ENCODE measurements at regions not wholly inside any gene's neighbourhood (a gene's known extent, or its start where the extent isn't known, plus 50 kb on each side); places are given as distances from the start of the nearest gene placed in this dataset.

GRCh38 chr3:102753901-102754300, 319.1 kb downstream of the ZPLD1 start:
- DNase-seq, result no peak

DNA sequence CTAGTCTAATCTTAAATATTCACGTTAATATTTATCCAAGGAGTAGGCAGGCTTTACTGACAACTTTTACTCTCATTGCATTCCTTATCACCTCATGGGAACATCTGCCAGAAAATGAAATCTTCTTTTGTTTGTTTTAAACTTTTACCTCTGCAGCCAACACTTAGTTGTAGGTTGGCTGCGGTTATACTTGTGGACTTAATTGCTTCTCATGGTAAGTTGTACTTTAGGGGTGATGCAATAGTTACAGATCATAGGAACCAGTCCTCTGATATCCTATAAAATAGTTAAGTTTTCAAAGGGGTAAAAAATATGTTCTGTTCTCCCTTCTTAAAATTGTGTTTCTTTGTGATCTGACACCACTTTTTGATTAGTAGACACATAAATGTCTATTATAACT, 321.9 kb downstream of the ZPLD1 start:
- DNase-seq, result no peak

GRCh38 chr3:102757950-102758349, 323.1 kb downstream of the ZPLD1 start:
- DNase-seq, result no peak

GRCh38 chr3:102761766-102762165, 327.0 kb downstream of the ZPLD1 start:
- DNase-seq, result no peak

DNA sequence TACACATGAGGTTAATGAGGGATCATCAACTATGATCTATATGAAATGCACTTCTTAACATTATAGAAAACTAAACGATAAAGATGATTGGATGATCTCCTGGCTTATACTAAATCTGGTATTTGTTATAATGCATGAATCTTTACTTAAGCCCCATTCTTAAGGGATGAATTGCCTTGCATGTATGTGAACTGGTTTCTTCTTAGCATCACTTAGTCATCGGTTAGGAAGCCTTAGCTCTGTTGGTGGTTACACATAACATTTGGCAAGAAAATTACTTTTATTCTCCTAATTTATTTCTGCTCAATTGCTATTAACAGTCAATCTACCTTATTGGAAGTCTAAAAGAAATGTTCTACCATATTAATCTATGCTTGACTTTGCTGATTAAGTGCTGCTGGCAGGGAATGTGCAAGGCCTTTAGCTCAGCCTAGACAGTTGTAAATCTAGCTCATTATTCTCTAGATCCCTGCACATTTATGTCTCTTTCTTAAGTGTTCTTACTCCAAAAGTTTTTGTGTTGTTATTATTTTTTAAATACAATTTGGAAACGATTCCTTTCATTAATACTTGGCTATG, 356.0 kb downstream of the ZPLD1 start:
- DNase-seq, result no peak

- no peak for DNase-seq
These were observed 357.1 kb downstream of the ZPLD1 start for GRCh38 chr3:102791641-102792589.

- peak; percentile 26 for DNase-seq
These were observed 362.0 kb downstream of the ZPLD1 start for GRCh38 chr3:102796804-102797203.

DNA sequence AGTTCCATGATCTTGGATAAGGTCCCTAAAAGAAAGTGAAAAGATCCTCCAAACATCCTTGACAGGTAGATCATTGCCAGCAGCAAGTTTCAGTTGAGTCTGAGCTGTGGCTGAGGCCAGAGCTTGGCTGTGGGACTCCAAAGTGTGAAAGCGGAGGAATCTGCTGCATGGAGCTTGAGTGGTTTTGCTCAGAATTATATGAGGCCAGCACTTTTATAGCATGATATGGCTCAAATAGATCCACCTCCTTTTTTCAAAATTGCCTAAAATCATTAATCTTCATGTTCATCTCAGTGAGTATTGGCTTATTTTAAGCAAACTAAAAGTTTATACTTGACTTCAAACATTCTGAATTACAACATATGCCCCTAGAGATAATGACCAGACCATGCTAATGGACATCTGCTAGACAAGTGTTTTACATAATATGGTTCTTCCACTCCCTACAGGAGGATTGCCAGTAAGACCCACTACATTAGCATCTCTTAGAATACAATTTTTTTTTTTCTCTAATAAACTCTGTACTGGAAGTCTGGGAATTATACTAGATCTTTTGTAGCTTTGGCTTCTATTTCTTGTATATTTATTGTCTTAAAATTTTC, 368.1 kb downstream of the ZPLD1 start:
- peak; percentile 11 for DNase-seq

DNA sequence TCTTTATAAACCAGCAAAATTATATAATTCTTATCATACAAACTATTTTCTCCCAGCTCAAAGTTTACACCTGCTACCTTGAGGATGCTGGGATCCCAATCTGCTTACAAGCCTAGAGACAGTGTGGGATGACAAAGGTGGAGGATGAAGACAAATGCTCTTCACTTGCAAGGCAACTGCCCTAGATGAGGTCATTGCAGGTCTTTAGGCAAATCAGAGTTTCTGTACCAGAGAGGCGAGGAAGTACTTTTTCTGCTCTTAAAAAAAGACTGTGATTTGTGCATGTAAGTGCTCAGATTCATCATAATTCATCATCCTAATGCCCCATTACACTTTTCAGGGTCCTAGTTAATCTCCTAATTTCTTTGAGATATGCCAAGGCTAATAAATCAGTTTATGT, 376.1 kb downstream of the ZPLD1 start:
- DNase-seq, result no peak

DNA sequence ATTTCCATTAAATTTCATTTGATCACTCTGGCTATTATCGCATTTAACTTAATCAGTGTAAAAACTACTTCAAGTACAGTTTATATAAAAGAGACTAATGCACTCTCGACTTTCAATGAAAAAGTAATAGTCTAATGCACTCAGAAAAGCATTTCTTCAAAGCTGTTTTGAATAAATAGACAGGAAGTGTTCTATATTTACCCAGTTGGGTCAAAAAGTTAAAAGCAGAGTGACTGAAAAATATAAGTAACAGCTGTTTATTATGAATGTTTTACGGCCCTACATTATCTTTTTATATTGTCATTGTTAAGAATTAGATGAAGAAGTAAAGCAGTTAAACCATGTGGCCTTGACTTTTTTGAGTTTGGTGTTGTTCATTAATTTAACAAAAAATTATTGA, 391.8 kb downstream of the ZPLD1 start:
- DNase-seq, result no peak

GRCh38 chr3:102827386-102827785, 392.6 kb downstream of the ZPLD1 start:
- DNase-seq, result no peak

DNA sequence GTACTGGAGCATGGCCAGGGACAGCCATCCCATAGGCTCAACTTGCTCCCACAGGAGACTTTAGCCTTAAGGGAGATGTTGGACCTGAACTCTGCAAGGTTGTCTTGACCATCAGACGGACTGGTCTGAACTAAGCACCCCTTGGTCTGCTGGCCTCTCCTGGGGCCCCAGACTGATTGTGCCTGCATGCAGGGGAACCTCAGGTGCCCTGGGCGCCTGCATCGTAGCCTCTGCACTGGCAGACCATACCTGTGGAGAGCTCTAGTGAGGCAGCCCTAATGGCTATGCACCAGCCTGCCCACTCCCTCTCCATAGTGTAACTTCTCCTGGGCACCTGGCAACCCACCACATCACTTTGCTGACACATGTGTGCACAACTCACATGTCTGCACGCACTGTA, 395.6 kb downstream of the ZPLD1 start:
- DNase-seq, result no peak

DNA sequence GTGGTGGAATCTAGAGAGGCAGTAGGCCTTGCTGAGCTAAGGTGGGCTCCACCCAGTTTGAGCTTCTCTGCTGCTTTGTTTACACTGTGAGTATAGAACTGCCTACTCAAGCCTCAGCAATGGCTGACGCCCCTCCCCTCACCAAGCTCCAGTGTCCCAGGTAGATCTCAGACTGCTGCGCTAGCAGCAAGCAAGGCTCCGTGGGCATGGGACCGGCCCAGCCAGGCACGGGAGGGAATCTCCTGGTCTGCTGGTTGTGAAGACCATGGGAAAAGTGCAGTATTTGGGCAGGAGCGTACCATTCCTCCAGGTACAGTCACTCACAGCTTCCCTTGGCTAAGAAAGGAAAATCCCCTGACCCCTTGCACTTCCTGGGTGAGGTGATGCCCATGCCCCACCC, 407.1 kb downstream of the ZPLD1 start:
- DNase-seq, result no peak

- DNase-seq, result no peak
These were observed 432.0 kb downstream of the ZPLD1 start for GRCh38 chr3:102866845-102867244.

DNA sequence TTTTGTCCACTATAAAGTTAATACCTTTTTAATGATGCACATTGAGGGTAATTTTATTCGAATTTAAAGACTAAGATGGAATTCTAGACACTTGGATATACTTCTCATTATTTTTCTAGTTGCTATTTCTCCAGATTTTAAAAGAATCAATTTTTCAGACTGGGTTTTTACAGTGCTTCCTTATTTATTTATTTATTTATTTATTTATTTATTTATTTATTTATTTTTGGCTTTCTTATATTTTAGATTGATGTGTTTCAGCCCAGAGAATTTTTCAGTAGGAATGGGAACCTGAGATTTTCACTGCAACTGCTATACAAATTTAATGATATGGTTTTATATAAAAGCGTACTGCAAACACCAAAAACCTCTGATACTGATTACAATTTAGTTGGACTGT, 448.7 kb downstream of the ZPLD1 start:
- no peak for DNase-seq

- DNase-seq, result no peak
These were observed 450.5 kb downstream of the ZPLD1 start for GRCh38 chr3:102885289-102885688.

GRCh38 chr3:102887431-102887830, 452.6 kb downstream of the ZPLD1 start:
- peak; percentile 55 for DNase-seq

- DNase-seq, result peak; percentile 26
These were observed 462.2 kb downstream of the ZPLD1 start for GRCh38 chr3:102896851-102897621.

DNA sequence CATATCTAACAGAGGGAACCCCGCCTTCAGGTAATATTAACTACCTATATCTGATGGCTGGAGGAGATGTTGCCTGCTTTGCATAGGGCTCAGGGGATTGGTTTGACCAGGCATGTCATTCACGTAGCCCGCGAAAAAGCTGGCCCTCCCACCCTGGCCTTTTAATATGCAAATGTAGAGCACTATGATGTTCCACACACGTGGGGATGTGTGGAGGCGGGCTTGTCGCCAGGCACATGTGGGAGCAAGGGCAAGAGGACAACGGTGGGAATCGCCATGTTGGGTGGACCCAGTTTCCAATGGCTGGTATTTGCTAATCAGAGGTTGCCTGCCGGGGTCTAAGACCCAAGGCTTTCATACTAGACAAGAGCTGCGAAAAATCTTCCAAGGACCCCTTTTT, 469.8 kb downstream of the ZPLD1 start:
- DNase-seq, result no peak

GRCh38 chr3:102905811-102906210, 471.0 kb downstream of the ZPLD1 start:
- DNase-seq, result no peak

DNA sequence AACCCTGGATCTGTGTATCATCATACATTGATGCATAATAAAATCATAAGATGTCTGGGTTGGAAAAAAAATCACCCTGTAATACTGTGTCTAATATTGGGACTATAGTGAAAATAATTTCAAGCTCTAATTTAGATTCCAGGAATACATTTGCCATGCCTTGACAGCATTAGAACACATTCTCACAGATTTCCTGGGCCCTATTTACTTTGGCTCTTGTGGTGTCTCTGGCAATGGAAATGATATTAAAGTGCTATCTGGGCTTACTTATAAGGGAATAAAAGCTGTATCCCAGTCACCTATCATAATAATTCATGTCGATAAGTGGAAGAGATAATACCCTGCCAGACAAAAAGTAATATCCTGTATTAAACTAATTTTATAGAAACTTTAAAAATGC, 472.0 kb downstream of the ZPLD1 start:
- DNase-seq, result no peak

- no peak for DNase-seq
These were observed 475.1 kb downstream of the ZPLD1 start for GRCh38 chr3:102909904-102910303.

GRCh38 chr3:102916532-102916931, 481.7 kb downstream of the ZPLD1 start:
- DNase-seq, result no peak
